ENCODE measurements at regions not wholly inside any gene's neighbourhood (a gene's known extent, or its start where the extent isn't known, plus 50 kb on each side); places are given as distances from the start of the nearest gene placed in this dataset.

DNA sequence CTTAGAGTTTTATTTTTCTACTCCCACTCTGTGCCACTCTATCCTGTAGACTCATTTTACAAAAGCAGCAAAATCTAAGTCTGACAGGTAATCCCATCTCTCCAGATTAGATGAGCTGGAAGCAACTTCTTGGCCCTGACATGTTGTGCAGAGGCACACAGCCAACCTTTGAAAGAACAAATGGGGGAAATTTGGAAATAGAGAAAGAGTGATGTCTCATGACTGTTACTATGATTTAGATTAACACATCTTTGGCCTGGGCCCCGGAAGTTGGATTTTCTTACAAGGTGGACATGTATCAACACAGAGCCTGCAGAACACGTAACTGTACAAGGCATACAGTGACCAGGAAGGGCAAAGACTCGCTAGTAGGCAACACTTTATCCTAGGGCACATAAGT is 227.7 kb downstream of the MYLK4 start:
- no peaks in the 10 kb centered on the region for H3K4me1 ChIP-seq (ENCODE audit: control insufficient read depth, insufficient read depth, low read length, poor library complexity, severe bottlenecking)
- H3K9me3 ChIP-seq (ENCODE audit: control insufficient read depth, low read length): peaks cover 4% of the 10 kb centered on the region
- no peak overlapping the region for H3K4me3 ChIP-seq (ENCODE audit: insufficient read depth, low read depth, low read length, poor library complexity, severe bottlenecking)
- peaks cover 4% of the 10 kb centered on the region for H3K27me3 ChIP-seq (replicated peaks; ENCODE audit: control insufficient read depth, insufficient read depth, low read length, poor library complexity, severe bottlenecking)
- no peak for DNase-seq
- no peaks in the 10 kb centered on the region for H3K36me3 ChIP-seq (ENCODE audit: control insufficient read depth, insufficient read depth, low read length)
- no peak overlapping the region for H3K27ac ChIP-seq (ENCODE audit: insufficient read depth, low read length, poor library complexity, severe bottlenecking)

DNA sequence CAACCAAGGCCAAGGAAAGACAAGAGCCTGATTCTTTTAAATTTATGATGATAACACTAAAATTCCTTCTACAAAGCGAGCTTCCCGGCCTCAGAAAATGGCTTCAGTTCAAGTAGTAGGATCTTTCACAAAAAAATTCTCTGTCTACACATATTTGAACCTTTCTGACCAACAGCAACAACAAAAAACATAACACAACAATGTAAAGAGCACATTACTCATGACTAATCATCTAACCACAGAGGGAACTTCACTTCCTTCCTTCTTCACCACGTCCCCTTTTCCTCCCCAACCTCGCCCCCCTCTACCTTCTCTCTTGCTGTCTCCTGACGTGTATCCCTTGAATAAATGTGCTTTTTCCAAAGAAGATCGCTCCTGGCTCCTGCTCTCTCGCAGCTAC is 228.2 kb downstream of the MYLK4 start:
- no peaks in the 10 kb centered on the region for H3K36me3 ChIP-seq (ENCODE audit: control insufficient read depth, insufficient read depth, low read length)
- H3K4me1 ChIP-seq (ENCODE audit: control insufficient read depth, insufficient read depth, low read length, poor library complexity, severe bottlenecking): no peaks in the 10 kb centered on the region
- DNase-seq: no peak
- H3K9me3 ChIP-seq (ENCODE audit: control insufficient read depth, low read length): peaks cover 4% of the 10 kb centered on the region
- peaks cover 4% of the 10 kb centered on the region for H3K27me3 ChIP-seq (replicated peaks; ENCODE audit: control insufficient read depth, insufficient read depth, low read length, poor library complexity, severe bottlenecking)
- no peak overlapping the region for H3K27ac ChIP-seq (ENCODE audit: insufficient read depth, low read length, poor library complexity, severe bottlenecking)
- H3K4me3 ChIP-seq (ENCODE audit: insufficient read depth, low read depth, low read length, poor library complexity, severe bottlenecking): no peak overlapping the region

DNA sequence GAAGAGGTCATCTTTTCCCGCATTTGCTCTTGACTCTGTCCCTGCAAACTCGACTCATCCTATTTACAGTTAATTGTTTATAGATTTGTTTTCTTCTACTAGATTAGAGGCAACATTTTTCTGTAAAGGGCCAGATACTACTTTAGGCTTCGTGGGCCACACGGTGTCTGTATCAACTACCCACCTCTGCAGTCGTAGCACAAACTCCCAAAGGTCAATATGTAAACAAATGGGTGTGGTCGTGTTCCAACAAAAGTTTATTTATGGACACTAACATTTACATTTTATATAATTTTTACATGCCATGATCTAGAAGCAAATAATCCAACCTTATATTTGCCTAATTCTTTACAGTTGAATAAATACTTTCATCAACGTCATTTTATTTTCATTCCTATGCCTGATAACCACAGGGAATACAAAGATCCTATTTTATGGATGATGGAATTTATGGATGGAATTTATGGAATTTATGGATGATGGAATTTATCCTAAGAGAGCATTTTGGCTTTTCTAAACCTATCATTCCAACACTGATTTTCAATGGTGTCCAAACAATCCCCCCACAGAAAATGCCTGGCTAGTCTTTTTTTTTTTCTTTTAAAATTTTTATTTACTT is 232.8 kb downstream of the MYLK4 start:
- H3K36me3 ChIP-seq (ENCODE audit: control insufficient read depth, insufficient read depth, low read length): no peaks in the 10 kb centered on the region
- H3K4me1 ChIP-seq (ENCODE audit: control insufficient read depth, insufficient read depth, low read length, poor library complexity, severe bottlenecking): no peaks in the 10 kb centered on the region
- H3K4me3 ChIP-seq (ENCODE audit: insufficient read depth, low read depth, low read length, poor library complexity, severe bottlenecking): no peak overlapping the region
- H3K27me3 ChIP-seq (replicated peaks; ENCODE audit: control insufficient read depth, insufficient read depth, low read length, poor library complexity, severe bottlenecking): peaks cover 4% of the 10 kb centered on the region
- no peak for DNase-seq
- H3K9me3 ChIP-seq (ENCODE audit: control insufficient read depth, low read length): no peaks in the 10 kb centered on the region
- no peak overlapping the region for H3K27ac ChIP-seq (ENCODE audit: insufficient read depth, low read length, poor library complexity, severe bottlenecking)

DNA sequence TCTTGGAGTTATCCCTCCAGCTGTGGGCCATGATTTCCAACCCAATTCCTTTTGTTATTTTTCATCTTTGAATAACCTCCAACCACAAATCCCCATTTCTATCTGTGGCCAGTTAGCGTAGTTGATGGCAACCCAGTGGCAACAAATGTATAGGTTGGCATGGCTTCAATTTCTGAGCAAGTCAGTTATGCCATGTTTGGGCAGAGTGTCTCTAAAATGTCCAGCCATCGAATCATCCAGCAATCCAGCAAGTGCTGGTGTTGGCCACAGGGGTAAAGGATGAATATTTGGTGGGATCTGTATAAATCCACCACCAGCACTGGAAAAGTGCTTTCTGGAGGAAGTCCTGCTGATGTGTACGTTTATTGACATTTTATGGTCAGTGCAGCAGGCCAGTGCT is 233.3 kb downstream of the MYLK4 start:
- H3K36me3 ChIP-seq (ENCODE audit: control insufficient read depth, insufficient read depth, low read length): no peaks in the 10 kb centered on the region
- no peaks in the 10 kb centered on the region for H3K9me3 ChIP-seq (ENCODE audit: control insufficient read depth, low read length)
- H3K4me1 ChIP-seq (ENCODE audit: control insufficient read depth, insufficient read depth, low read length, poor library complexity, severe bottlenecking): no peaks in the 10 kb centered on the region
- peaks cover 4% of the 10 kb centered on the region for H3K27me3 ChIP-seq (replicated peaks; ENCODE audit: control insufficient read depth, insufficient read depth, low read length, poor library complexity, severe bottlenecking)
- H3K4me3 ChIP-seq (ENCODE audit: insufficient read depth, low read depth, low read length, poor library complexity, severe bottlenecking): no peak overlapping the region
- DNase-seq: no peak
- H3K27ac ChIP-seq (ENCODE audit: insufficient read depth, low read length, poor library complexity, severe bottlenecking): no peak overlapping the region

DNA sequence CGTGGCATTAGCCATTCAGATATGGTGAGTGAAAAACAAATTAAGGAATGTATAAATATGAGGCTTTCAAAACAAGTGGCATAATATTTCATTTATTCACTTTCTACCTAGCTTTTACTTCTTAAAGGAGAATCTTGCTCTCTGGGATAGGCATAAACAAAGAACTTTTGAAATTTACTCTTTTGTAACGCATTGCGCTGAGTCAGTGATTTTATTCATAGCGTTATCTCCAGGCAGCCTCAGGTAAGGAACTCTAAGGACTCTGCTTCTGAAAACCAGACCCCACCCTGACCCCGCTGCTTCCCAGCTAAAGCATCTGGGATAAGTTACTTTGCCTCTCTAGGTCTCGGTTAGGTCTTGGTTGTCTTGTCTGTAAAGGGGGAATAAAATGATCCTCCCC is 234.7 kb downstream of the MYLK4 start:
- DNase-seq: no peak
- H3K9me3 ChIP-seq (ENCODE audit: control insufficient read depth, low read length): no peaks in the 10 kb centered on the region
- H3K36me3 ChIP-seq (ENCODE audit: control insufficient read depth, insufficient read depth, low read length): no peaks in the 10 kb centered on the region
- no peaks in the 10 kb centered on the region for H3K4me1 ChIP-seq (ENCODE audit: control insufficient read depth, insufficient read depth, low read length, poor library complexity, severe bottlenecking)
- peaks cover 4% of the 10 kb centered on the region for H3K27me3 ChIP-seq (replicated peaks; ENCODE audit: control insufficient read depth, insufficient read depth, low read length, poor library complexity, severe bottlenecking)
- H3K4me3 ChIP-seq (ENCODE audit: insufficient read depth, low read depth, low read length, poor library complexity, severe bottlenecking): no peak overlapping the region
- no peak overlapping the region for H3K27ac ChIP-seq (ENCODE audit: insufficient read depth, low read length, poor library complexity, severe bottlenecking)

DNA sequence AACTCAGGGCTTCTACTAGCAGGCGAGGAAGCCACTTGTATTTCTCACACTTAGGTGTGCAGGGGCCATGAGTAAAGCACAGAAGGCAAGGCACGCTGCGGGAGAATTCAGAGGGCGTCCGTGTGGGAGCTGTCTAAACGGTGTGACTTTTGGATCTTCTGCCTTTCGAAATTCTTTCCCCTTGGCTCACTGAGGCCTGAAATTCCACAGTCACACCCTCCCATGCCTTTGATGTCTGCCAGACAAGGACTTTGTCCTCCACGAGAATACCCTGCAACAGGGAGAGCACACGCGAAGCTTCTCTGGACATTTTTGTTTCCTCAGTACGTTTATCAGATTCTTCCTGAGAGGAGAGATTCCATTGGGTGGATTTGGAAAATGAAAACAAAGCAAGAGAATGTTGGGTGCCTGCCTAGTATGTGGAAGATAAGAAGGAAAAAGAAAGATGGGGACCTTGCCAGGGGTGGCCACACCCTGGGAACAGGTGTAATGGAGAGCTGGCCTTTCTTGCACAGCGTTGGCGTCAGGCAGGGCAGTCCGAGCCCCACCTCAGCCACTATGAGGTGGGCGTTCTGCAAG is 235.7 kb downstream of the MYLK4 start:
- Histone ChIP-seq H3K27ac (ENCODE audit: insufficient read depth, low read length, poor library complexity, severe bottlenecking) (no peak overlapping the region), H3K4me3 (ENCODE audit: insufficient read depth, low read depth, low read length, poor library complexity, severe bottlenecking) (no peak overlapping the region), H3K9me3 (ENCODE audit: control insufficient read depth, low read length) (no peaks in the 10 kb centered on the region), H3K36me3 (ENCODE audit: control insufficient read depth, insufficient read depth, low read length) (no peaks in the 10 kb centered on the region), H3K27me3 (replicated peaks; ENCODE audit: control insufficient read depth, insufficient read depth, low read length, poor library complexity, severe bottlenecking) (peaks cover 3% of the 10 kb centered on the region), H3K4me1 (ENCODE audit: control insufficient read depth, insufficient read depth, low read length, poor library complexity, severe bottlenecking) (no peaks in the 10 kb centered on the region)
- no peak for DNase-seq

DNA sequence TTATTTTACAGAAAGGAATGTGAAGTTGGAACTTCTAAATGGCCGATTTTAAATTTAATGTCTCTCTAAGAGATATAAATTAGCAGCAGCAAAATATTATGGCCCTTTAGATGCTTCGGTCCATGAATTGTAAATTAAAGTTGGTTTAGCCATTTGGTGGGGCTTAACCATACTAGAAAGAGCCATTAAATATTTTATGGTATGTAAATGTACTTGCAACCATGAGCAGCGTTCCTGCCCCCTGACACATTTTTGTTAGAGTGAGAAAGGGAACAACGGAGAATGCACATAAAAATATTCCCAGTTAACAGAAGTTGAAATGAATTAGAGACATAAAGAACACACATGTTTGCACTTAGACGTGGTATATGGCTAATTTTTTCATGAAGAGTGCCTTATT is 237.9 kb downstream of the MYLK4 start:
- H3K9me3 ChIP-seq (ENCODE audit: control insufficient read depth, low read length): no peaks in the 10 kb centered on the region
- no peak overlapping the region for H3K27ac ChIP-seq (ENCODE audit: insufficient read depth, low read length, poor library complexity, severe bottlenecking)
- no peaks in the 10 kb centered on the region for H3K36me3 ChIP-seq (ENCODE audit: control insufficient read depth, insufficient read depth, low read length)
- no peak for DNase-seq
- H3K4me3 ChIP-seq (ENCODE audit: insufficient read depth, low read depth, low read length, poor library complexity, severe bottlenecking): no peak overlapping the region
- no peaks in the 10 kb centered on the region for H3K4me1 ChIP-seq (ENCODE audit: control insufficient read depth, insufficient read depth, low read length, poor library complexity, severe bottlenecking)
- no peaks in the 10 kb centered on the region for H3K27me3 ChIP-seq (replicated peaks; ENCODE audit: control insufficient read depth, insufficient read depth, low read length, poor library complexity, severe bottlenecking)

DNA sequence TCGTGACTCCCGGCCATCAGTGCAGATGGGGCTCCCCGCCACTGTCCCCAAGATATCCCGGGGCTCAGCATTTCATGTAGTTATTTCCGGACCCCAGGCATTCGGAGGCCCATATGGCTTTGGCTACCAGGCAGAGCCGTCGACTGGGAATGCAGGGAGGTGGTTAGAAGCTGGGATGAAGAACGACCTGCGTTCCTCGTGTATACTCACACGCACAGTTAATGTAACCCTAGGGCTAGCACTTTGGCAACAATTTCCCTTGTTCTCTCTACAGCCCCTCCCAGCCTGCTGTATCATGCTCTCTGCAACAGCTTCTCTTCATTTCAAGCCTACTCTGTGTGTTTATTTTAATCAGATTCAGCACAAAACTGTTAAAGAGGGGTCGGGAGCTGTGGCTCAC is 240.4 kb downstream of the MYLK4 start:
- Histone ChIP-seq H3K4me3 (ENCODE audit: insufficient read depth, low read depth, low read length, poor library complexity, severe bottlenecking) (no peak overlapping the region), H3K9me3 (ENCODE audit: control insufficient read depth, low read length) (no peaks in the 10 kb centered on the region), H3K27me3 (replicated peaks; ENCODE audit: control insufficient read depth, insufficient read depth, low read length, poor library complexity, severe bottlenecking) (no peaks in the 10 kb centered on the region), H3K4me1 (ENCODE audit: control insufficient read depth, insufficient read depth, low read length, poor library complexity, severe bottlenecking) (no peaks in the 10 kb centered on the region), H3K27ac (ENCODE audit: insufficient read depth, low read length, poor library complexity, severe bottlenecking) (no peak overlapping the region), H3K36me3 (ENCODE audit: control insufficient read depth, insufficient read depth, low read length) (no peaks in the 10 kb centered on the region)
- no peak for DNase-seq

DNA sequence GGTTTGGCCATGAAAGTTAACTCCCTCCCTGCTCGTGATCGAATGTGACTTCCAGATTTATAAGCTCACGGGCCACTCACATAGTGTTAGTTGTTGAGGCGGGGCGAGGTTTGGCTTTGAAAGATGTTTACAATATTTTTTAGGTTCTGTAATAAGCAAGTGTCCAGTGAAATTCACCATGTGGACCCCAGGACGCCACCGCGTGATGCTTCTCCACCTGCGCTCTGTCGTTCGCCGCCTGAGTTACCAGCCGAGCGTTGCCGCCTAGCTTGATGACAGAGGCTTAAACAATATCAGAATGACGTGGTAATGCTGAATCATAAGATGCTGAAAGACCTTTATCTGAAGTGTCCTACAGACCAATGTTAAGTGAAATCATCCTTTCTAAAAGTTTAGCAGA is 241.0 kb downstream of the MYLK4 start:
- no peaks in the 10 kb centered on the region for H3K27me3 ChIP-seq (replicated peaks; ENCODE audit: control insufficient read depth, insufficient read depth, low read length, poor library complexity, severe bottlenecking)
- no peaks in the 10 kb centered on the region for H3K4me1 ChIP-seq (ENCODE audit: control insufficient read depth, insufficient read depth, low read length, poor library complexity, severe bottlenecking)
- no peak overlapping the region for H3K4me3 ChIP-seq (ENCODE audit: insufficient read depth, low read depth, low read length, poor library complexity, severe bottlenecking)
- H3K36me3 ChIP-seq (ENCODE audit: control insufficient read depth, insufficient read depth, low read length): no peaks in the 10 kb centered on the region
- no peak overlapping the region for H3K27ac ChIP-seq (ENCODE audit: insufficient read depth, low read length, poor library complexity, severe bottlenecking)
- no peaks in the 10 kb centered on the region for H3K9me3 ChIP-seq (ENCODE audit: control insufficient read depth, low read length)
- DNase-seq: no peak

DNA sequence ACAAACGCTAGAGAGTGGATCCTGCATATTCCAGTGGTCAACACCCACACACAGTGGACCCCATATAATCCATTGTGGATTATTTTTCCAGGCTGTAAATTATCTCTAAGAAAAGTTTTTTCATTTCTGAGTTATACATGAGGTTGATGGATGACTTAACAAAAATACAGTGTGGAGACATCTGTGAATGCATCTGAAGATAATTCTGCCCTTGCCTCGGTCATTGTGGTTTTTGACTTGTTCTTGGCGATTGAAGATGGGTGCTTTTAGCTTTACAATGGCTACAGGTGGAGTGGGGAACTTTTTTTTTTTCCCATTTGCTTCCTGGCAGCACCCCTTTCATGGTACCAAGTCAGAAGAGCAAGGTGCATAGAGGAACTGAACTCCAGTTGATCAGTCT is 242.7 kb downstream of the MYLK4 start:
- no peaks in the 10 kb centered on the region for H3K36me3 ChIP-seq (ENCODE audit: control insufficient read depth, insufficient read depth, low read length)
- H3K4me3 ChIP-seq (ENCODE audit: insufficient read depth, low read depth, low read length, poor library complexity, severe bottlenecking): no peak overlapping the region
- H3K4me1 ChIP-seq (ENCODE audit: control insufficient read depth, insufficient read depth, low read length, poor library complexity, severe bottlenecking): no peaks in the 10 kb centered on the region
- H3K27me3 ChIP-seq (replicated peaks; ENCODE audit: control insufficient read depth, insufficient read depth, low read length, poor library complexity, severe bottlenecking): no peaks in the 10 kb centered on the region
- no peak overlapping the region for H3K27ac ChIP-seq (ENCODE audit: insufficient read depth, low read length, poor library complexity, severe bottlenecking)
- DNase-seq: no peak
- no peaks in the 10 kb centered on the region for H3K9me3 ChIP-seq (ENCODE audit: control insufficient read depth, low read length)

Data from effector memory CD4-positive, alpha-beta T cell (primary cell).